Breast epithelium (tissue), 4 donors: ENCODE measurements at regions not wholly inside any gene's neighbourhood (a gene's known extent, or its start where the extent isn't known, plus 50 kb on each side); places are given as distances from the start of the nearest gene placed in this dataset.
A peak's percentile ranks its signal among the peaks of the same experiment; 100 is the strongest.

Source experiments
- DNase-seq, 2 donors: peaks; one replicate each; pipeline ENCODE4 v3.0.0-alpha.2; 2019; ENCODE audit warnings: low spot score in 2 of 2
- H3K27ac ChIP-seq, 2 donors: fragments of 200-600 bp; sonication (generic) in 1 of 2; one replicate each; pipeline ENCODE4 v1.5.1; 2016 to 2019; ENCODE audit warnings: mild to moderate bottlenecking in 1 of 2
- H3K27me3 ChIP-seq, 2 donors: fragments of 200-600 bp; sonication (generic) in 1 of 2; one replicate each; pipeline versions ENCODE4 v1.5.1 to v1.6.0; 2017 to 2019; ENCODE audit warnings: control low read depth in 1 of 2, mild to moderate bottlenecking in 1 of 2
- H3K36me3 ChIP-seq: fragments of 200-600 bp; one replicate; pipeline ENCODE4 v1.5.1; 2019
- H3K4me1 ChIP-seq, 2 donors: fragments of 200-600 bp; sonication (generic); one replicate each; pipeline ENCODE4 v1.5.1; 2016 to 2019; ENCODE audit warnings: control low read depth in 1 of 2
- H3K4me3 ChIP-seq, 3 donors: fragments of 200-600 bp; sonication (generic); 1 replicate in 2 of 3; 2 replicates in 1 of 3; pipeline ENCODE4 v1.5.1; 2016 to 2019; ENCODE audit warnings: mild to moderate bottlenecking in 3 of 3, moderate library complexity in 2 of 3
- H3K9me3 ChIP-seq, 2 donors: fragments of 200-600 bp; sonication (generic) in 1 of 2; one replicate each; pipeline ENCODE4 v1.5.1; 2016 to 2019; ENCODE audit warnings: control low read depth in 1 of 2
- CTCF ChIP-seq, 3 donors: fragments of 450-650 bp; IDR thresholded peaks; one replicate each; pipeline ENCODE4 v1.5.1; 2016 to 2017; ENCODE audit warnings: antibody characterized with exemption in 3 of 3, mild to moderate bottlenecking in 3 of 3, moderate library complexity in 3 of 3
- POLR2A ChIP-seq: fragments of 450-650 bp; IDR thresholded peaks from one replicate; pipeline ENCODE4 v1.6.1; 2016; ENCODE audit warnings: antibody characterized with exemption, mild to moderate bottlenecking, moderate library complexity
- POLR2AphosphoS5 ChIP-seq, 3 donors: sonication (generic); formaldehyde crosslinking; IDR thresholded peaks; one replicate each; pipeline ENCODE4 v1.6.1; 2017; ENCODE audit warnings: antibody characterized with exemption in 3 of 3
- intact Hi-C: fragments of 100-400 bp; cut with DNase I; formaldehyde crosslinking; loops from one replicate; pipeline ENCODE4 v1.15.1; 2023; ENCODE audit warnings: low total_unique reads

GRCh38 chr1:168782559-168783116, 53.6 kb upstream of the DPT start:
- H3K4me3 ChIP-seq = no peak overlapping the region
- no peaks in the 10 kb centered on the region for H3K9me3 ChIP-seq
- no peak for DNase-seq
- no peaks in the 10 kb centered on the region for H3K4me1 ChIP-seq
- intact Hi-C loops = no loop called here
- TF ChIP-seq POLR2AphosphoS5 (IDR thresholded peaks at IDR 0.05) (no peak), CTCF (IDR thresholded peaks at IDR 0.05) (no peak), POLR2A (no peak)
- H3K27me3 ChIP-seq = no peaks in the 10 kb centered on the region
- no peaks in the 10 kb centered on the region for H3K36me3 ChIP-seq
- no peak overlapping the region for H3K27ac ChIP-seq

- no peaks in the 10 kb centered on the region for H3K4me1 ChIP-seq
- peak overlapping the region in 1 of 2 donors; percentile 8 for H3K27ac ChIP-seq
- no peaks in the 10 kb centered on the region for H3K9me3 ChIP-seq
- no peaks in the 10 kb centered on the region for H3K36me3 ChIP-seq
- TF ChIP-seq CTCF (IDR thresholded peaks at IDR 0.05) (no peak), POLR2A (no peak), POLR2AphosphoS5 (IDR thresholded peaks at IDR 0.05) (peak in 2 of 3 donors; percentile 43 to 67)
- intact Hi-C loops = no loop called here
- H3K4me3 ChIP-seq = no peak overlapping the region
- DNase-seq = peak in 1 of 2 donors; percentile 37
- H3K27me3 ChIP-seq = no peaks in the 10 kb centered on the region
Measured at GRCh38 chr1:168783458-168784210, 54.6 kb upstream of the DPT start.

GRCh38 chr1:168786476-168787330, 57.7 kb upstream of the DPT start:
- TF ChIP-seq POLR2A (no peak), CTCF (IDR thresholded peaks at IDR 0.05) (no peak), POLR2AphosphoS5 (IDR thresholded peaks at IDR 0.05) (no peak)
- Histone ChIP-seq H3K9me3 (no peaks in the 10 kb centered on the region), H3K4me3 (no peak overlapping the region), H3K27me3 (no peaks in the 10 kb centered on the region), H3K27ac (no peak overlapping the region), H3K4me1 (no peaks in the 10 kb centered on the region), H3K36me3 (no peaks in the 10 kb centered on the region)
- no peak for DNase-seq
- intact Hi-C loops = no loop called here

- Histone ChIP-seq H3K9me3 (no peaks in the 10 kb centered on the region), H3K36me3 (no peaks in the 10 kb centered on the region), H3K27me3 (no peaks in the 10 kb centered on the region), H3K27ac (no peak overlapping the region), H3K4me3 (no peak overlapping the region), H3K4me1 (no peaks in the 10 kb centered on the region)
- TF ChIP-seq POLR2AphosphoS5 (IDR thresholded peaks at IDR 0.05) (no peak), POLR2A (no peak), CTCF (IDR thresholded peaks at IDR 0.05) (no peak)
- DNase-seq = no peak
- intact Hi-C loops = no loop called here
Measured at GRCh38 chr1:168788258-168788657, 59.3 kb upstream of the DPT start.

GRCh38 chr1:168789501-168789900, 60.5 kb upstream of the DPT start:
- Histone ChIP-seq H3K36me3 (no peaks in the 10 kb centered on the region), H3K4me1 (no peaks in the 10 kb centered on the region), H3K9me3 (no peaks in the 10 kb centered on the region), H3K27ac (no peak overlapping the region), H3K4me3 (no peak overlapping the region), H3K27me3 (no peaks in the 10 kb centered on the region)
- TF ChIP-seq CTCF (IDR thresholded peaks at IDR 0.05) (no peak), POLR2AphosphoS5 (IDR thresholded peaks at IDR 0.05) (no peak), POLR2A (no peak)
- no peak for DNase-seq
- intact Hi-C loops = no loop called here
